Transverse colon (tissue), 4 donors: ENCODE measurements at regions not wholly inside any gene's neighbourhood (a gene's known extent, or its start where the extent isn't known, plus 50 kb on each side); places are given as distances from the start of the nearest gene placed in this dataset.

Experiments used
- DNase-seq: peaks from one replicate; pipeline ENCODE4 v3.0.0-alpha.2; 2019
- H3K27ac ChIP-seq, 4 donors: fragments of 200-600 bp; sonication (generic); 2 replicates each; pipeline ENCODE4 v1.5.1; 2016 to 2018; ENCODE audit warnings: inconsistent platforms in 4 of 4
- H3K27me3 ChIP-seq: fragments of 200-600 bp; sonication (generic); 2 replicates; pipeline ENCODE4 v1.5.1; 2017; ENCODE audit warnings: inconsistent platforms
- H3K36me3 ChIP-seq, 4 donors: fragments of 200-600 bp; sonication (generic); 2 replicates each; pipeline ENCODE4 v1.5.1; 2017 to 2019; ENCODE audit warnings: inconsistent platforms in 4 of 4
- H3K4me1 ChIP-seq, 4 donors: fragments of 200-600 bp; sonication (generic); 2 replicates each; pipeline ENCODE4 v1.5.1; 2017 to 2020; ENCODE audit warnings: inconsistent platforms in 4 of 4
- H3K4me3 ChIP-seq, 4 donors: fragments of 200-600 bp; sonication (generic); 1 replicate in 1 of 4; 2 replicates in 3 of 4; pipeline versions ENCODE4 v1.5.1 to v1.6.1; 2017 to 2019; ENCODE audit warnings: inconsistent platforms in 4 of 4
- H3K9me3 ChIP-seq, 2 donors: fragments of 200-600 bp; sonication (generic); 2 replicates each; pipeline ENCODE4 v1.5.1; 2017 to 2019; ENCODE audit warnings: inconsistent platforms in 2 of 2
- EP300 ChIP-seq: sonication (generic); formaldehyde crosslinking; IDR thresholded peaks from one replicate; pipeline ENCODE4 v1.6.1; 2017; ENCODE audit warnings: antibody characterized with exemption, low read depth
- POLR2A ChIP-seq: fragments of 450-650 bp; IDR thresholded peaks from one replicate; pipeline ENCODE4 v1.6.1; 2016; ENCODE audit warnings: antibody characterized with exemption, mild to moderate bottlenecking, moderate library complexity
- POLR2AphosphoS5 ChIP-seq, 3 donors: sonication (generic); formaldehyde crosslinking; IDR thresholded peaks; one replicate each; pipeline ENCODE4 v1.6.1; 2016; ENCODE audit warnings: antibody characterized with exemption in 3 of 3
- WGBS, 2 donors: methylation state at CpG; one replicate each; pipeline ENCODE4 v1.1.5; 2018; ENCODE audit warnings: low coverage in 1 of 2; 5-methylcytosine and 5-hydroxymethylcytosine counted together
- in situ Hi-C, 4 donors: fragments of 200-750 bp; cut with MboI; loops; one replicate each; pipeline versions ENCODE4 v1.15.0 to v1.15.1; 2017; ENCODE audit warnings: low sequenced_read_pairs in 3 of 4, low pct_ligation_motif_present in 1 of 4, low pct_unique_long_range_greater_than_20kb in 1 of 4
- intact Hi-C: fragments of 100-400 bp; cut with DNase I; formaldehyde crosslinking; loops from one replicate; pipeline ENCODE4 v1.15.1; 2023; ENCODE audit warnings: low total_unique reads
- TF ChIP-seq, protein P1 (sequence below), 5 experiments: fragments of 200-600 bp in 3 of 5; fragments of 450-650 bp in 2 of 5; sonication (generic) in 3 of 5; IDR thresholded peaks; 1 replicate in 2 of 5; 2 replicates in 3 of 5; pipeline ENCODE4 v1.5.1; 2016 to 2017; ENCODE audit warnings: antibody characterized with exemption in 5 of 5, inconsistent platforms in 3 of 5, mild to moderate bottlenecking in 2 of 5, moderate library complexity in 1 of 5

DNA sequence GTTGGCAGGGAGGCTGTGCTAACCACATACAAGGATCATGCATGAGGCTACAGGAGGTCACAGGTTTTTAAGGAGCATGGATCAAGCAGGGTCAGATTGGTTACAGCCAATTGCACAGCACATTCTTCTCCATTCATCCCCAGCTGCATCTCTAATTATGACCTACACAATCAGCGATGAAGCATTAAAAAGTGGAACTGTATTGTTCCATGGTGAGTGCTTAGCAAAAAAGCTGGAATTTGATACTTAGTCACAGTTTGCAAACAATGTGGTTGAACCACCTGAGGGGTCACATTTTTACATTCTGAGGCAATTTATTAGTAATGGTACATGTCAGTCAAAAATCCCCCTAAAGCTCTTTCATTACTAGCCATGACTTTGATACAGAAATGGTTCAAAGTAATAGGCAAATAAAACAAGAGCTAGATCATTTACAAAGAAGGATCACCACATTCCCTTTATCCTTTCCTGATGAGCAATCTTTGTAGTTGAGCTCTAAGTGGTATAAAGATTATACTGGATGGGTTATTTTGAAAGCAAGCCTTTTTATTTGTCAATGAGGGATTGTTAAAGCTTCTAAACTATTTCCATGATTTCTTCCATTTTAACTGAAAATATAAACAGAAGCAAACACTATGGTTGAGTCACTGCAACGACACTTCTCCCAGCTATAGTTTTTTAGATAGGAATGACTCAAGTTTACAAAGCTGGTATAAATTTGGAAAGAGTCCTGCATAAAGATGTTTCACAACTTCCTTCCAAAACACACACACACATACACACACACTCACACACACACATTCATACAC lies 217.8 kb upstream of the SEMA3A start:
- no peak for DNase-seq
- Histone ChIP-seq H3K4me1 (no peaks in the 10 kb centered on the region), H3K27me3 (no peaks in the 10 kb centered on the region), H3K9me3 (no peaks in the 10 kb centered on the region), H3K36me3 (no peaks in the 10 kb centered on the region), H3K27ac (no peak overlapping the region), H3K4me3 (no peak overlapping the region)
- WGBS, 2 donors, result 45 to 63% methylated on average over 2 of the region's 2 CpGs
- in situ Hi-C loops, result no loop called here
- TF ChIP-seq, protein P1, sequence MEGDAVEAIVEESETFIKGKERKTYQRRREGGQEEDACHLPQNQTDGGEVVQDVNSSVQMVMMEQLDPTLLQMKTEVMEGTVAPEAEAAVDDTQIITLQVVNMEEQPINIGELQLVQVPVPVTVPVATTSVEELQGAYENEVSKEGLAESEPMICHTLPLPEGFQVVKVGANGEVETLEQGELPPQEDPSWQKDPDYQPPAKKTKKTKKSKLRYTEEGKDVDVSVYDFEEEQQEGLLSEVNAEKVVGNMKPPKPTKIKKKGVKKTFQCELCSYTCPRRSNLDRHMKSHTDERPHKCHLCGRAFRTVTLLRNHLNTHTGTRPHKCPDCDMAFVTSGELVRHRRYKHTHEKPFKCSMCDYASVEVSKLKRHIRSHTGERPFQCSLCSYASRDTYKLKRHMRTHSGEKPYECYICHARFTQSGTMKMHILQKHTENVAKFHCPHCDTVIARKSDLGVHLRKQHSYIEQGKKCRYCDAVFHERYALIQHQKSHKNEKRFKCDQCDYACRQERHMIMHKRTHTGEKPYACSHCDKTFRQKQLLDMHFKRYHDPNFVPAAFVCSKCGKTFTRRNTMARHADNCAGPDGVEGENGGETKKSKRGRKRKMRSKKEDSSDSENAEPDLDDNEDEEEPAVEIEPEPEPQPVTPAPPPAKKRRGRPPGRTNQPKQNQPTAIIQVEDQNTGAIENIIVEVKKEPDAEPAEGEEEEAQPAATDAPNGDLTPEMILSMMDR (IDR thresholded peaks at IDR 0.05), result no peak
- TF ChIP-seq EP300, result no peak
- TF ChIP-seq POLR2AphosphoS5 (IDR thresholded peaks at IDR 0.05), result no peak
- no peak for TF ChIP-seq POLR2A
- intact Hi-C loops, result no loop called here

DNA sequence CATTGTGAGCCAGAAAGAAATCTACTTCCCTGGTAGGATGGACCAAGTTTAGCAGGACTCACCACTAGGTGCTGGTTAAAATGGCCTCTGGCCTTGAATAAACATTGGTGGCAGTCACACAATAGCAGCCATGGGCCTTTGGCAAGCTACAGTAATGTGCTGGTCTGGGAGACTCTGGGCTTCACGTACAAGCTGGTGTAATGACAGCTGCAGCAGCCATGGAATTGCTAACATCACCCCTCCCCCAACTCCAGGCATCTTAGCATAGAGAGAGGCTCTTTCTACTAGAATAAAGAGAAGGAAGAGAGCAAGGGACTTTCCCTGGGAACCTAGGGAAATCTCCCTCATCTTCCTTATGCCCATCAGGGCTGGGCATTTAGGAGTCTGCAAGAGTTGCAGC lies 205.1 kb upstream of the SEMA3A start:
- Histone ChIP-seq H3K27me3 (no peaks in the 10 kb centered on the region), H3K4me1 (no peaks in the 10 kb centered on the region), H3K4me3 (no peak overlapping the region), H3K9me3 (peaks cover 0 to 11% of the 10 kb centered on the region in 2 donors), H3K36me3 (no peaks in the 10 kb centered on the region), H3K27ac (no peak overlapping the region)
- intact Hi-C loops (no loop called here), in situ Hi-C loops (no loop called here)
- WGBS, 2 donors, result 36% methylated on average over 1 of the region's 1 CpG; no CpG with 5 or more reads in 1 of the 2 donors
- TF ChIP-seq, protein P1 (IDR thresholded peaks at IDR 0.05), result no peak
- TF ChIP-seq POLR2A (no peak), EP300 (no peak), POLR2AphosphoS5 (IDR thresholded peaks at IDR 0.05) (no peak)
- no peak for DNase-seq

DNA sequence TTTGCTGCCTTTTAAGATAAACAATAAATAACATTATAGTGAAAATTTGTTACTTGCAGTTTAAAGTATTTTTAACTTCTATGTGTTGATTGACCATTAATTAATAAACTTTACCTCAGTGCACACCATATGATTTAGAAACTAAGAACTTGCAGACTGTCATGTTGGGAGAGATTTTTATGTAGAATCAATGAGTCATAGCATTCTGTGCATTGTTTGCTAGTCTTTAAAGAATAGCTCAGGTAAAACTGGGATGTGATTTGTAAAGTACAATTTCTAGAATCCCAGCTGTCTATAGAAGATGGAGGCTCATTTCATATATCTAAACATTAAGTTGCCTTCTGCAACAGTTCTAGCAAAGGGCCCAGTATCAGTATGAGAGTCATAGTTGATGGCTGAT lies 199.6 kb upstream of the SEMA3A start:
- Histone ChIP-seq H3K36me3 (no peaks in the 10 kb centered on the region), H3K4me3 (no peak overlapping the region), H3K9me3 (no peaks in the 10 kb centered on the region), H3K27ac (no peak overlapping the region), H3K4me1 (no peaks in the 10 kb centered on the region), H3K27me3 (no peaks in the 10 kb centered on the region)
- intact Hi-C loops, result no loop called here
- no peak for TF ChIP-seq EP300
- TF ChIP-seq, protein P1 (IDR thresholded peaks at IDR 0.05), result no peak
- no peak for TF ChIP-seq POLR2A
- no peak for TF ChIP-seq POLR2AphosphoS5 (IDR thresholded peaks at IDR 0.05)
- no peak for DNase-seq
- in situ Hi-C loops, result no loop called here

DNA sequence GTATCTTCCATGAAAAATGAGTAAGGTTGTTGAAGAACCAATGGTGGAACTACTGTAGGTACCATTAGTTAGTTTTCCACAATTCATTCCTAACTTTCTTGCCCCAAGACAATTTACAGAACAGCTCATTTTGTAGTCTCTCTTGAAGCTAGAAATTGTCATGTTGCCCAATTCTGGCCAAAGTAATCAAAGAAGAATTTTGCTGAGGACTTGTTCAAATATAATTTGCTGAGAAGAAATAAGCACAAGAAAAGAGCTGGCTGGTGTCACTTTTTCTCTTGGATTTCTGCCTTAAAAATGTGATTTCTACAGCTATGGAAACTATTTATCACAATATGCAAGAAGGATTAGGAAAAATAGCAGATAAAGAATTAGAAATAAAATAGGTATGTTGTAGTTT lies 199.2 kb upstream of the SEMA3A start:
- no peaks in the 10 kb centered on the region for H3K9me3 ChIP-seq
- H3K4me3 ChIP-seq, result no peak overlapping the region
- no peaks in the 10 kb centered on the region for H3K4me1 ChIP-seq
- no peak overlapping the region for H3K27ac ChIP-seq
- no peaks in the 10 kb centered on the region for H3K36me3 ChIP-seq
- no peaks in the 10 kb centered on the region for H3K27me3 ChIP-seq
- DNase-seq, result no peak
- in situ Hi-C loops (no loop called here), intact Hi-C loops (no loop called here)
- TF ChIP-seq POLR2A (no peak), EP300 (no peak), POLR2AphosphoS5 (IDR thresholded peaks at IDR 0.05) (no peak)
- TF ChIP-seq, protein P1 (IDR thresholded peaks at IDR 0.05), result no peak
